ENCODE measurements at regions not wholly inside any gene's neighbourhood (a gene's known extent, or its start where the extent isn't known, plus 50 kb on each side); places are given as distances from the start of the nearest gene placed in this dataset.

GRCh38 chr21:27021801-27022200, 54.9 kb upstream of the ADAMTS5 start:
- TF ChIP-seq CTCF (IDR thresholded peaks at IDR 0.05; ENCODE audit: low read depth, low read length): no peak
- H3K27me3 ChIP-seq: no peaks in the 10 kb centered on the region
- DNase-seq (ENCODE audit: low read depth in 1 of 2, low spot score in 1 of 2): no peak
- H3K9me3 ChIP-seq (ENCODE audit: low read depth): no peaks in the 10 kb centered on the region
- no peaks in the 10 kb centered on the region for H3K36me3 ChIP-seq
- H3K4me1 ChIP-seq (ENCODE audit: low read depth): no peaks in the 10 kb centered on the region
- no peak overlapping the region for H3K27ac ChIP-seq
- no peak overlapping the region for H3K4me3 ChIP-seq

GRCh38 chr21:27021046-27021445, 54.2 kb upstream of the ADAMTS5 start:
- no peak for TF ChIP-seq CTCF (IDR thresholded peaks at IDR 0.05; ENCODE audit: low read depth, low read length)
- no peak for DNase-seq (ENCODE audit: low read depth in 1 of 2, low spot score in 1 of 2)
- Histone ChIP-seq H3K9me3 (ENCODE audit: low read depth) (no peaks in the 10 kb centered on the region), H3K27ac (no peak overlapping the region), H3K36me3 (no peaks in the 10 kb centered on the region), H3K4me1 (ENCODE audit: low read depth) (no peaks in the 10 kb centered on the region), H3K4me3 (no peak overlapping the region), H3K27me3 (no peaks in the 10 kb centered on the region)

- H3K27me3 ChIP-seq: no peaks in the 10 kb centered on the region
- peak in 1 of 2 donors; percentile 24 for DNase-seq (ENCODE audit: low read depth in 1 of 2, low spot score in 1 of 2)
- H3K4me1 ChIP-seq (ENCODE audit: low read depth): no peaks in the 10 kb centered on the region
- H3K27ac ChIP-seq: no peak overlapping the region
- no peaks in the 10 kb centered on the region for H3K9me3 ChIP-seq (ENCODE audit: low read depth)
- TF ChIP-seq CTCF (IDR thresholded peaks at IDR 0.05; ENCODE audit: low read depth, low read length): no peak
- H3K36me3 ChIP-seq: no peaks in the 10 kb centered on the region
- no peak overlapping the region for H3K4me3 ChIP-seq
Observed at GRCh38 chr21:27017246-27017645, 50.4 kb upstream of the ADAMTS5 start.
